D721Med (cell line): ENCODE measurements at regions not wholly inside any gene's neighbourhood (a gene's known extent, or its start where the extent isn't known, plus 50 kb on each side); places are given as distances from the start of the nearest gene placed in this dataset.

ENCODE experiments used
- DNase-seq: peaks from one replicate; pipeline ENCODE4 v3.0.0; 2011; ENCODE audit warnings: low spot score; ENCODE audit not compliant: insufficient read length
- FAIRE-seq: peaks from 2 replicates; lab custom pipeline; 2011; peaks lifted over from hg19 to GRCh38; lab: Jason Lieb, UNC
- TF ChIP-seq, protein P1 (sequence below): IDR thresholded peaks from 2 replicates; pipeline ENCODE4 v1.5.1; 2012; ENCODE audit warnings: mild to moderate bottlenecking, control low read depth; ENCODE audit not compliant: insufficient read depth; ENCODE audit errors: missing control alignments

DNA sequence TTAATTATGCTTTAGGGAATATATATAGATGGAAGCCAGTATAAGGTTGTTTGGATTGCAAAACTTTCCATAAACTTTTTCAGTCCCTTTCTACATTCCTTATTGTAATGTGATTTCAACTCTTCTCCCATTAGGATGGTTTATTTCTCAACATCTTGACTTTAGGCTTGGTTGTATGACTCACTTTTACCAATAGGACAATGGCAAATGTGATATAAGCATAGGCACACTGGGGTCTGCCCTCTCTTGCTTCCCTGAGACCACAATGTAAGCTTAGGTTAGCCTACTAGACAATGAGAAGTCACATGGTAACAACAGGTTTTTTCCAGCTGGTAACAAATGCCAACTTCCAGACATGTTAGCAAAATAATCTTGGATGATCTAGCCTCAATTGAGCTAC, 163.3 kb upstream of the RBPJ start:
- DNase-seq, result no peak
- TF ChIP-seq, protein P1, sequence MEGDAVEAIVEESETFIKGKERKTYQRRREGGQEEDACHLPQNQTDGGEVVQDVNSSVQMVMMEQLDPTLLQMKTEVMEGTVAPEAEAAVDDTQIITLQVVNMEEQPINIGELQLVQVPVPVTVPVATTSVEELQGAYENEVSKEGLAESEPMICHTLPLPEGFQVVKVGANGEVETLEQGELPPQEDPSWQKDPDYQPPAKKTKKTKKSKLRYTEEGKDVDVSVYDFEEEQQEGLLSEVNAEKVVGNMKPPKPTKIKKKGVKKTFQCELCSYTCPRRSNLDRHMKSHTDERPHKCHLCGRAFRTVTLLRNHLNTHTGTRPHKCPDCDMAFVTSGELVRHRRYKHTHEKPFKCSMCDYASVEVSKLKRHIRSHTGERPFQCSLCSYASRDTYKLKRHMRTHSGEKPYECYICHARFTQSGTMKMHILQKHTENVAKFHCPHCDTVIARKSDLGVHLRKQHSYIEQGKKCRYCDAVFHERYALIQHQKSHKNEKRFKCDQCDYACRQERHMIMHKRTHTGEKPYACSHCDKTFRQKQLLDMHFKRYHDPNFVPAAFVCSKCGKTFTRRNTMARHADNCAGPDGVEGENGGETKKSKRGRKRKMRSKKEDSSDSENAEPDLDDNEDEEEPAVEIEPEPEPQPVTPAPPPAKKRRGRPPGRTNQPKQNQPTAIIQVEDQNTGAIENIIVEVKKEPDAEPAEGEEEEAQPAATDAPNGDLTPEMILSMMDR, result no peak
- FAIRE-seq, result no peak

- DNase-seq, result no peak
- no peak for FAIRE-seq
Observed at GRCh38 chr4:26160591-26160990, 160.2 kb upstream of the RBPJ start.

GRCh38 chr4:26161030-26161824, 159.6 kb upstream of the RBPJ start:
- TF ChIP-seq, protein P1, result peak; percentile 20
- no peak for DNase-seq
- FAIRE-seq, result no peak

More at GRCh38 chr4:26160591-26160990, 160.2 kb upstream of the RBPJ start:
- TF ChIP-seq, protein P1, result no peak

GRCh38 chr4:26162101-26162500, 158.7 kb upstream of the RBPJ start:
- no peak for DNase-seq
- no peak for FAIRE-seq
- TF ChIP-seq, protein P1, result no peak

GRCh38 chr4:26163425-26164362, 157.1 kb upstream of the RBPJ start:
- FAIRE-seq (no peak), DNase-seq (no peak)
- TF ChIP-seq, protein P1, result no peak

GRCh38 chr4:26171501-26171900, 149.3 kb upstream of the RBPJ start:
- TF ChIP-seq, protein P1, result no peak
- FAIRE-seq (no peak), DNase-seq (no peak)
